ENCODE measurements at regions not wholly inside any gene's neighbourhood (a gene's known extent, or its start where the extent isn't known, plus 50 kb on each side); places are given as distances from the start of the nearest gene placed in this dataset.
"Not testable (repeated sequence)": the region's sequence is repeated elsewhere in the genome, so short reads cannot be mapped to it uniquely, and the experiment has no call there.

GRCh38 chr4:103842076-103842475, 122.3 kb upstream of the TACR3 start:
- DNase-seq, result no peak

GRCh38 chr4:103810308-103810707, 90.5 kb upstream of the TACR3 start:
- not testable (repeated sequence) for DNase-seq

GRCh38 chr4:103802766-103803165, 83.0 kb upstream of the TACR3 start:
- no peak for DNase-seq

- DNase-seq, result no peak
These were observed 67.3 kb upstream of the TACR3 start for GRCh38 chr4:103787057-103787456.

- DNase-seq, result no peak
These were observed 66.8 kb upstream of the TACR3 start for GRCh38 chr4:103786593-103786992.

GRCh38 chr4:103786014-103786413, 66.2 kb upstream of the TACR3 start:
- peak; percentile 21 for DNase-seq

- DNase-seq, result no peak
These were observed 58.4 kb upstream of the TACR3 start for GRCh38 chr4:103778221-103778620.

GRCh38 chr4:103774326-103774825, 54.6 kb upstream of the TACR3 start:
- DNase-seq, result no peak

- no peak for DNase-seq
These were observed 54.0 kb upstream of the TACR3 start for GRCh38 chr4:103773691-103774231.
